GM23338 (cell line): ENCODE measurements at regions not wholly inside any gene's neighbourhood (a gene's known extent, or its start where the extent isn't known, plus 50 kb on each side); places are given as distances from the start of the nearest gene placed in this dataset.
"Not testable (repeated sequence)": the region's sequence is repeated elsewhere in the genome, so short reads cannot be mapped to it uniquely, and the experiment has no call there.

Experiments used
- ATAC-seq: fragments of 200-7000 bp; cut with Tn5 transposase; 3 replicates; pipeline ENCODE4 v1.9.1; 2020
- DNase-seq: peaks from one replicate; pipeline ENCODE4 v3.0.0-alpha.2; 2015; ENCODE audit warnings: low spot score
- H2AFZ ChIP-seq: fragments of 200-600 bp; sonication (generic); 2 replicates; pipeline ENCODE4 v1.8.0; 2016; ENCODE audit warnings: antibody characterized with exemption, mild to moderate bottlenecking, moderate library complexity
- H3F3A ChIP-seq: fragments of 200-600 bp; sonication (generic); replicated peaks from 2 replicates; pipeline ENCODE4 v1.8.0; 2017; ENCODE audit warnings: antibody characterized with exemption, mixed run types, low read depth
- H3K27ac ChIP-seq: fragments of 200-600 bp; sonication (generic); 2 replicates; pipeline ENCODE4 v1.6.1; 2016; ENCODE audit warnings: low read depth
- H3K27me3 ChIP-seq: fragments of 200-600 bp; sonication (generic); 2 replicates; pipeline ENCODE4 v1.8.0; 2016; ENCODE audit warnings: mild to moderate bottlenecking, mixed run types, moderate library complexity; ENCODE audit not compliant: insufficient read depth
- H3K36me3 ChIP-seq: fragments of 200-600 bp; sonication (generic); 2 replicates; pipeline ENCODE4 v1.8.0; 2016; ENCODE audit warnings: mild to moderate bottlenecking; ENCODE audit not compliant: insufficient read depth
- H3K4me1 ChIP-seq: fragments of 200-600 bp; sonication (generic); 2 replicates; pipeline ENCODE4 v1.8.0; 2016; ENCODE audit warnings: mild to moderate bottlenecking, moderate library complexity; ENCODE audit not compliant: insufficient read depth
- H3K4me2 ChIP-seq: fragments of 200-600 bp; sonication (generic); 2 replicates; pipeline ENCODE4 v1.7.1; 2017; ENCODE audit warnings: mixed run types
- H3K4me3 ChIP-seq: fragments of 200-600 bp; sonication (generic); 2 replicates; pipeline ENCODE4 v1.6.1; 2016; ENCODE audit warnings: mixed run types
- H3K79me2 ChIP-seq: fragments of 200-600 bp; sonication (generic); replicated peaks from 2 replicates; pipeline ENCODE4 v1.8.0; 2017; ENCODE audit warnings: mild to moderate bottlenecking; ENCODE audit not compliant: insufficient read depth
- H3K9me2 ChIP-seq: fragments of 200-600 bp; sonication (generic); 2 replicates; pipeline ENCODE4 v1.8.0; 2017; ENCODE audit not compliant: insufficient read depth
- H4K20me1 ChIP-seq: fragments of 200-600 bp; sonication (generic); replicated peaks from 2 replicates; pipeline ENCODE4 v1.8.0; 2017; ENCODE audit warnings: mild to moderate bottlenecking; ENCODE audit not compliant: insufficient read depth
- H3K27ac Mint-ChIP-seq: 2 replicates; pipeline ENCODE4 v1.8.0; 2020; ENCODE audit warnings: inconsistent platforms, mild to moderate bottlenecking, moderate library complexity, mixed read lengths
- H3K27me3 Mint-ChIP-seq: 3 replicates; pipeline ENCODE4 v1.8.0; 2022; ENCODE audit warnings: low read depth, mild to moderate bottlenecking, moderate library complexity, mixed read lengths, inconsistent platforms; ENCODE audit not compliant: insufficient read depth, poor library complexity
- H3K36me3 Mint-ChIP-seq: 3 replicates; pipeline ENCODE4 v1.8.0; 2021; ENCODE audit warnings: low read depth, mild to moderate bottlenecking, inconsistent platforms, moderate library complexity, mixed read lengths
- H3K4me1 Mint-ChIP-seq: 3 replicates; pipeline ENCODE4 v1.8.0; 2020; ENCODE audit warnings: mild to moderate bottlenecking, inconsistent platforms, mixed read lengths
- H3K4me3 Mint-ChIP-seq: 3 replicates; pipeline ENCODE4 v1.8.0; 2021; ENCODE audit warnings: moderate library complexity, mild to moderate bottlenecking, inconsistent platforms, mixed read lengths
- H3K9me3 Mint-ChIP-seq: 3 replicates; pipeline ENCODE4 v1.8.0; 2020; ENCODE audit warnings: moderate library complexity, mild to moderate bottlenecking, inconsistent platforms, mixed read lengths
- CREB1 ChIP-seq: fragments of 250-450 bp; sonication (Bioruptor Pico); IDR thresholded peaks from 2 replicates; pipeline ENCODE4 v1.5.0; 2020; ENCODE audit warnings: low read depth, mild to moderate bottlenecking, moderate library complexity
- ETS1 ChIP-seq: IDR thresholded peaks from 2 replicates; pipeline ENCODE4 v1.6.1; 2016; ENCODE audit warnings: antibody characterized with exemption
- EZH2 ChIP-seq: fragments of 200-600 bp; sonication (generic); IDR thresholded peaks from one replicate; pipeline ENCODE4 v1.8.0; 2017; ENCODE audit warnings: antibody characterized with exemption, mild to moderate bottlenecking, low read depth; ENCODE audit not compliant: unreplicated experiment
- EZH2phosphoT487 ChIP-seq: fragments of 200-600 bp; sonication (generic); IDR thresholded peaks from one replicate; pipeline ENCODE4 v1.8.1; 2018; ENCODE audit warnings: antibody characterized with exemption; ENCODE audit not compliant: unreplicated experiment
- JUNB ChIP-seq: IDR thresholded peaks from one replicate; pipeline ENCODE4 v1.6.1; 2016; ENCODE audit warnings: antibody characterized with exemption; ENCODE audit not compliant: unreplicated experiment
- REST ChIP-seq: IDR thresholded peaks from one replicate; pipeline ENCODE4 v1.6.1; 2018; ENCODE audit warnings: antibody characterized with exemption; ENCODE audit not compliant: unreplicated experiment

- no peak overlapping the region for H3K4me2 ChIP-seq
- H3K27ac ChIP-seq, result no peak overlapping the region
- Mint-ChIP-seq H3K4me1 (no peaks in the 10 kb centered on the region), H3K27me3 (no peaks in the 10 kb centered on the region), H3K4me3 (no peak overlapping the region), H3K9me3 (no peaks in the 10 kb centered on the region), H3K36me3 (no peaks in the 10 kb centered on the region), H3K27ac (no peak overlapping the region)
- no peaks in the 10 kb centered on the region for H3K36me3 ChIP-seq
- DNase-seq (no peak), ATAC-seq (no peak)
- H3K4me3 ChIP-seq, result no peak overlapping the region
- peaks cover 3% of the 10 kb centered on the region; the same call in 1 of the 2 replicates for H3K9me2 ChIP-seq
- H4K20me1 ChIP-seq, result no peaks in the 10 kb centered on the region
- TF ChIP-seq EZH2 (no peak), ETS1 (no peak), CREB1 (CRISPR knock-in tag) (no peak)
- H3K4me1 ChIP-seq, result no peaks in the 10 kb centered on the region
- no peaks in the 10 kb centered on the region for H3F3A ChIP-seq
- no peaks in the 10 kb centered on the region for H3K27me3 ChIP-seq
- H2AFZ ChIP-seq, result no peak overlapping the region
- no peaks in the 10 kb centered on the region for H3K79me2 ChIP-seq
Observed at GRCh38 chr2:78162202-78162601, 640.0 kb upstream of the LRRTM4 start.

- not testable (repeated sequence) for H3K27me3 ChIP-seq, H3K27me3 Mint-ChIP-seq, H3F3A ChIP-seq, H3K4me1 Mint-ChIP-seq, H3K4me3 ChIP-seq, H3K4me1 ChIP-seq, DNase-seq, H3K36me3 Mint-ChIP-seq, H3K9me2 ChIP-seq, H3K9me3 Mint-ChIP-seq, H3K79me2 ChIP-seq, H2AFZ ChIP-seq, H3K4me2 ChIP-seq, H3K27ac ChIP-seq, H3K27ac Mint-ChIP-seq, H4K20me1 ChIP-seq, H3K36me3 ChIP-seq, H3K4me3 Mint-ChIP-seq, ATAC-seq
Observed at GRCh38 chr2:78172157-78172556, 650.0 kb upstream of the LRRTM4 start.

GRCh38 chr2:78175645-78176044 is 653.5 kb upstream of the LRRTM4 start:
- 0 out of 3 replicates have a peak, but pooled peaks cover 4% of the 10 kb centered on the region for H3K36me3 Mint-ChIP-seq

GRCh38 chr2:78201064-78201575 is 678.9 kb upstream of the LRRTM4 start:
- Histone ChIP-seq H3K36me3 (no peaks in the 10 kb centered on the region), H3K27ac (no peak overlapping the region), H3K4me3 (no peak overlapping the region), H2AFZ (no peak overlapping the region), H3K27me3 (no peaks in the 10 kb centered on the region), H3K4me1 (no peaks in the 10 kb centered on the region), H4K20me1 (no peaks in the 10 kb centered on the region), H3K9me2 (no peaks in the 10 kb centered on the region), H3K4me2 (no peak overlapping the region), H3F3A (no peaks in the 10 kb centered on the region), H3K79me2 (no peaks in the 10 kb centered on the region)
- Mint-ChIP-seq H3K4me3 (no peak overlapping the region), H3K36me3 (no peaks in the 10 kb centered on the region), H3K27me3 (no peaks in the 10 kb centered on the region), H3K27ac (no peak overlapping the region), H3K4me1 (no peaks in the 10 kb centered on the region), H3K9me3 (no peaks in the 10 kb centered on the region)
- ATAC-seq, result no peak
- DNase-seq, result no peak
- TF ChIP-seq REST, result no peak
- TF ChIP-seq JUNB, result no peak

More at GRCh38 chr2:78175645-78176044, 653.5 kb upstream of the LRRTM4 start:
- H3K4me1 Mint-ChIP-seq, result peaks cover 5% of the 10 kb centered on the region; the same call in 2 of the 3 replicates
- no peaks in the 10 kb centered on the region for H3K27me3 ChIP-seq
- H3F3A ChIP-seq, result no peaks in the 10 kb centered on the region
- H3K9me2 ChIP-seq, result no peaks in the 10 kb centered on the region
- no peaks in the 10 kb centered on the region for H3K79me2 ChIP-seq
- H3K27ac ChIP-seq, result no peak overlapping the region
- no peak overlapping the region for H2AFZ ChIP-seq
- H3K27me3 Mint-ChIP-seq, result no peaks in the 10 kb centered on the region
- no peak overlapping the region for H3K4me3 Mint-ChIP-seq
- H4K20me1 ChIP-seq, result no peaks in the 10 kb centered on the region
- peaks cover 3% of the 10 kb centered on the region; the same call in 1 of the 2 replicates for H3K4me1 ChIP-seq
- TF ChIP-seq EZH2phosphoT487, result no peak
- no peak overlapping the region for H3K27ac Mint-ChIP-seq
- H3K9me3 Mint-ChIP-seq, result no peaks in the 10 kb centered on the region
- peak; percentile 49 for DNase-seq
- no peaks in the 10 kb centered on the region for H3K36me3 ChIP-seq
- no peak overlapping the region for H3K4me2 ChIP-seq
- H3K4me3 ChIP-seq, result no peak overlapping the region
- peak; percentile 35; the same call in 2 of the 3 replicates for ATAC-seq
